ENCODE measurements at regions not wholly inside any gene's neighbourhood (a gene's known extent, or its start where the extent isn't known, plus 50 kb on each side); places are given as distances from the start of the nearest gene placed in this dataset.

DNA sequence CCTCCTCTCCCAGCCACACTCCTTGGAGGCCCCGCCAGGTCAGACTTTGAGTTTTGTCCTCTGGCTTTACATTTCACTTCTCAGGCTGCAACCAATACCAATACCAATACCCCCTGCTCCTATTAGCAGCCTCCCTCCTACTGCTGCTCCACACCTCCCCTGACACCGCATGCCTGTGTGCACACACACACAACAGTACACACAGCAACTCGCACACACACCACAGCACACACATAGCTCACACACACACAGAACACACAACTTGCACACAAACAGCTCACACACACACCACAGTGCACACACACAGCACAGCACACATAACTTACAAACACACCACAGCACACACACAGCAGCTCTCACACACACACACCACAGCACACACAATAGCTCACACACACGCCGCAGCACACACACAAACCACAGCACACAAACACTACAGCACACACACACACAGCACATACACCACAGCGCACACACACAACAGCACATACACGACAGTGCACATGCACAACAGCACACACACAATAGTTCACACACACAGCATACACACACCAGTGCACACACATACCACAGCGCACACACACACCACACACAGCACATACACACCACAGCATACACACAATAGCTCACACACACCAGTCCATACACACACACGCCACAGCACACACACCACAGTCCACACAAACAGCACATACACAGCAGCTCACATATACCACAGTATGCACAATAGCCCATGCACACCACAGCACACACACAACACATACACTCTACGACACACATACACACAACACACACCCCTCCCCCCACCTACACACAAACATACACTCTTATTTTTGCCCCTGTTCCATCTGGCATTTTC lies 204.7 kb downstream of the UACA start:
- TF ChIP-seq POLR2AphosphoS5 (IDR thresholded peaks at IDR 0.05; ENCODE audit: low read depth, low read length) (no peak), SIN3A (IDR thresholded peaks at IDR 0.05; ENCODE audit: borderline replicate concordance, insufficient read depth, low read length) (no peak), REST (IDR thresholded peaks at IDR 0.05; ENCODE audit: insufficient read depth in 1 of 2, low read depth in 2 of 2, low read length in 2 of 2) (no peak)

- TF ChIP-seq REST (IDR thresholded peaks at IDR 0.05; ENCODE audit: insufficient read depth in 1 of 2, low read depth in 2 of 2, low read length in 2 of 2) (no peak), SIN3A (IDR thresholded peaks at IDR 0.05; ENCODE audit: borderline replicate concordance, insufficient read depth, low read length) (no peak)
Observed at GRCh38 chr15:70557521-70558258, 205.7 kb downstream of the UACA start.

DNA sequence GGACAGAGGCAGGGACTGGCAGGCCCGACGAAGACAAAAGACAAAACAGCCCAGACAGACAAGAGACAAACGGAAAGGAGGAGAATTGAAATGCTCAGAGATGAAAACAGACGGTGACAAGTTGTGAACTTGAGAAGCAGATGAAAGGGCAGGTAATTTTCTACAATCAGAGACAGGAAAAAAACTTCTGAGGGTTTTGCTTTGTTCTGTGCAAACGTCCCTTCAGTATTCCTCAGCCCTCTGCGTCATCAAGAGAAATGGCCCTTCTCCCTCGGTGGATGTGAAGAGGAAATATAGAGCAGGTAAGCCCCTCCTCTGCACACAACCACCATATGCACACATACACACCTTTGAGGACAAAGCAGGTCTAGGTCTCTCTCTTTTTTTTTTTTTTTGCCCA lies 206.6 kb downstream of the UACA start:
- no peak for TF ChIP-seq POLR2AphosphoS5 (IDR thresholded peaks at IDR 0.05; ENCODE audit: low read depth, low read length)
- TF ChIP-seq REST (IDR thresholded peaks at IDR 0.05; ENCODE audit: insufficient read depth in 1 of 2, low read depth in 2 of 2, low read length in 2 of 2), result no peak
- no peak for TF ChIP-seq SIN3A (IDR thresholded peaks at IDR 0.05; ENCODE audit: borderline replicate concordance, insufficient read depth, low read length)
- TF ChIP-seq FOXP2 (optimal IDR thresholded peaks at IDR 0.05; ENCODE audit: borderline replicate concordance, extremely low read depth, extremely low read length, insufficient read depth), result no peak
- TF ChIP-seq TAF1 (IDR thresholded peaks at IDR 0.05; ENCODE audit: borderline replicate concordance, insufficient read depth, low read length), result no peak

GRCh38 chr15:70556151-70556741 lies 207.1 kb downstream of the UACA start:
- TF ChIP-seq REST (IDR thresholded peaks at IDR 0.05; ENCODE audit: insufficient read depth in 1 of 2, low read depth in 2 of 2, low read length in 2 of 2) (no peak), TAF1 (IDR thresholded peaks at IDR 0.05; ENCODE audit: borderline replicate concordance, insufficient read depth, low read length) (no peak), FOXP2 (optimal IDR thresholded peaks at IDR 0.05; ENCODE audit: borderline replicate concordance, extremely low read depth, extremely low read length, insufficient read depth) (no peak), POLR2AphosphoS5 (IDR thresholded peaks at IDR 0.05; ENCODE audit: low read depth, low read length) (no peak), SIN3A (IDR thresholded peaks at IDR 0.05; ENCODE audit: borderline replicate concordance, insufficient read depth, low read length) (no peak)
